NCI-H526 (cell line): ENCODE measurements at regions not wholly inside any gene's neighbourhood (a gene's known extent, or its start where the extent isn't known, plus 50 kb on each side); places are given as distances from the start of the nearest gene placed in this dataset.
"Not testable (repeated sequence)": the region's sequence is repeated elsewhere in the genome, so short reads cannot be mapped to it uniquely, and the experiment has no call there.

Experiments used
- DNase-seq, 2 experiments: peaks; one replicate each; lab custom pipeline; 2025; lab: John Stamatoyannopoulos, UW

DNA sequence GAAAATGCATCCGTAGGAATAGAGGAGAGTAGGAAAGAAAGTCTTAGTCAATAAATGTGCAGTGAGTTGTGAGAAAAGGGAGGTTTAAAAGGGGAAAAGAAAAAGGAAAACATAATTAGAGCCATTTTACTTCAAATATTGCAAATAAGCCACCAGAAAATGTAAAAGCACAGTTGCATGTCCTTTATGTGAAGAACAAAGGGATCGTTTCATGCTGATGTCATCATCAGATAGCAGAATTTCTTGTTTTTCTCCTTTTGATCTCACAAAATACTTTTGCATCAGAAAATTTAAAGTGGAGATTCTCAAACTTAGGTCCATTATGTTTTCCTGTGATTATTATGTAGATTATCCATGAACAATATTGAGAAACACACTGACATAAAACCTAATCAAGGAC, 166.7 kb downstream of the HAO1 start:
- no peak for DNase-seq

- peak in 1 of 2 experiments; percentile 10 for DNase-seq
Measured at GRCh38 chr20:7775072-7775471, 165.2 kb downstream of the HAO1 start.

DNA sequence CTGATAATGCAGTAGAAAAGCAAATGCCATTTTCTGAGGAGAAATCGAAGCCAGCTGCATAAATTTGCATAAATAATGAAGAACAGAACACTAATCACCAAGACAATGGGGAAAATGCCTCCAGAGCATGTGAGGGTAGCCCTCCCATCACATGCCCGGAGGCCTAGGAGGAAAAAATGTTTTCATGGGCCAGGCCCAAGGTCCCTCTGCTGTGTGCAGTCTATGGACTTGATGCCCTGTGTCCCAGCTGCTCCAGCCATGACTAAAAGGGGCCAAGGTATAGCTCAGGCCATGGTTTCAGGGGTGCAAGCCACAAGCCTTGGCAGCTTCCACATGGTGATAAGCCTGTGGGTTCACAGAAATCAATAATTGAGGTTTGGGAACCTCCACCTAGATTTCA, 164.1 kb downstream of the HAO1 start:
- DNase-seq: no peak

GRCh38 chr20:7790189-7790588, 150.1 kb downstream of the HAO1 start:
- no peak for DNase-seq

- DNase-seq: no peak
Measured at GRCh38 chr20:7792150-7792869, 147.9 kb downstream of the HAO1 start.

DNA sequence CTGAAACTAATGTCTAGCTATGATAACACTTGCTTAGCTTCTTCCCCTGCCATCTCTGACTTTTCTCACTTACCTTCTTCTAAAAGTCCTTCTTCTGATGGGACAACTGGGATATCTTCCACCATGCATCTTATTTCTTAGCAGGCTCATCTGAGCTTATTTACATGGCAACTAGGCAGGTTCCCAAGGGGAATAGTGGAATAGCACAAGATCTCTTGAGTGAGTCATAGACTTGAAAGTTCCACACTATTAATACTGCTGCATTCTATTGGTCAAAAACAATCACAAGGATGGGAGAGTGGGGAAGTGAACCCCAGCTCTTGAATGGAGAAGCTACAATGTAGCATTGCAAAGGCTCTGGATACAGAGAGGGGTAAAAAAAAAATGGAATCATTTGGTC, 142.1 kb downstream of the HAO1 start:
- no peak for DNase-seq

DNA sequence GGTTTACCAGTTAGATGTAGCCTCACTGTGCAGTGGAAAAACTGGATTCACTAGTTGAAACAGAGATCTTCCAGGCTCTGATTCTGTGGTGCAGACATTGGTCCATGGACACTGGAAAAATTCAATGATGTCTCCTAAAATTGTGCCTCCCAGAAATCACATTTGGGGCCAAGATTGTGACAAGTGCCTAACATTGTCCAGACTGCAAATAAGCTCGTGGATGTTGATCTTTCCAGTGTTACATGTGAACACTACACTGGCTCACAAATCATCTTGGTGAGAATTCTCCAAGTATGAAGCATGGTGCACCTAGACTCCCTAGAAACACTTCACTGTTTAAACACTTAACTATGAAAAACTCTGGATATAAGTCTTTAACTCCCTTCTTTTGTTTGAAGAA, 140.4 kb downstream of the HAO1 start:
- DNase-seq: no peak

DNA sequence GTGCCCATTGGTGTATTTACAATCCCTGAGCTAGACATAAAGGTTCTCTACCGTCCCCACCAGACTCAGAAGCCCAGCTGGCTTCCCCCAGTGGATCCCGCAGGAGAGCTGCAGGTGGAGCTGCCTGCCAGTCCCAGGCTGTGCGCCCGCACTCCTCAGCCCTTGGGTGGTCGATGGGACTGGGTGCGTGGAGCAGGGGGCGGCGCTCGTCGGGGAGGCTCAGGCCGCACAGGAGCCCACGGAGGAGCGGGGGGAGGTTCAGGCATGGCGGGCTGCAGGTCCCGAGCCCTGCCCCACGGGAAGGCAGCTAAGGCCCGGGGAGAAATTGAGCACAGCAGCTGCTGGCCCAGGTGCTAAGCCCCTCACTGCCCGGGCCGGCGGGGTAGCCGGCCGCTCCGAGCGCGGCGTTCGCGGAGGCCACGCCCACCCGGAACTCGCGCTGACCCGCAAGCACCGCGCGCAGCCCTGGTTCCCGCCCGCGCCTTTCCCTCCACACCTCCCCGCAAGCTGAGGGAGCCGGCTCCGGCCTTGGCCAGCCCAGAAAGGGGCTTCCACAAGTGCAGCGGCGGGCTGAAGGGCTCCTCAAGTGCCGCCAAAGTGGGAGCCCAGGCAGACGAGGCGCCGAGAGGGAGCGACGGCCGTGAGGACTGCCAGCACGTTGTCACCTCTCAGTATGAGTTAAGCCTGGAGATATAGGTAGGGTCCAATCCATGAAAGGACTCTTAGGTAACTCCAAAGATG, 136.7 kb downstream of the HAO1 start:
- not testable (repeated sequence) for DNase-seq

DNA sequence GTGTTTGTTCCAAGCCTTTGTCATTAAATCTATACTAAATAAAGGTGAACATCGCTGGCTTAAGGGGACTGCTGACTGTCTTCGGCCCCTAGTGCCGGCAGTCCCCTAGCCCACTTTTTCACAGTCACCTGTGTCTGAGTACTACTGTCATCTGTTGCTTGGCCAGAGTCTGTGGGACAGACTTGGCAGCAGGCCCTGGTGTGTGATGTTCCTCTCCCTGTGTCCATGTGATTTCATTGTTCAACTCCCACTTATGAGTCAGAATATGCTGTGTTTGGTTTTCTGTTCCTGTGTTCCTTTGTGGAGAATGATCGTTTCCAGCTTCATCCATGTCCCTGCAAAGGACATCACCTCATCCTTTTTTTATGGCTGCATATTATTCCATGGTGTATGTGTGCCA, 133.4 kb downstream of the HAO1 start:
- DNase-seq: no peak

- no peak for DNase-seq
Measured at GRCh38 chr20:7817286-7817685, 123.0 kb downstream of the HAO1 start.

DNA sequence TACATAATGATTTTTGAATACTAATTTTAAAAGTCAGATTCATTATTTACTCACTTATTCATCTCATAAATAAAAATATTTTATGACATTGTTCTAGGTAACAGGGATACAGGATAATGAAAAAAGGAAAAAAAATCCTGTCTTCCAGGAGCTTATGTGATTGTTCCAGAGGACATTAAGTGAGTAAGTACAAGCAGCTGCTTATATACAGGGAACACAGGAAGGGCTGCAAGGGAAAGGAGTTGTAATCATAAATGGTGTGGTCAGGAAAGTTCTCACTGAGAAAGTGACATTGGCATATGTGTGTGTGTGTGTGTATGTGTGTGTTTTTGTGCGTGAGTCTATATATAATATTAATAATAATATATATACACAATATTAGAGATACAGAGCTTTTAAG, 121.8 kb downstream of the HAO1 start:
- DNase-seq: no peak

DNA sequence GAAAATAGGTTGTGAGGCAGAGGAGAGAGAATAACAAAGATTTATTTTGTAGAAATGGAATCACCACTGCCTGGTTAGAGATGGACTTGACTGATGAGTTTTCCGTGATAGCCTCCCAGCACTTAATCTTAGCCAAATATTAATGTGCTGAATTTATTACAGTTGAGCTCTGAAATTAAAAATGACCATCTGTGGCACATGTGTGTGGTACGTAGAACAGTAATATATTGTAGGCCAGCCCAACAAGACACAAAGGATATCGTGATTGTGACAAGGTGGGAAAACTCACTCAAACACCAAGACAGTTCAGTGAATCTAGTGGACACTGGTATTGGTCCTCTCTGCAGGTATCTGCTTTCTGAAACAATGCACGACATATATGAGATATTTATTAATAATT, 119.4 kb downstream of the HAO1 start:
- DNase-seq: no peak

DNA sequence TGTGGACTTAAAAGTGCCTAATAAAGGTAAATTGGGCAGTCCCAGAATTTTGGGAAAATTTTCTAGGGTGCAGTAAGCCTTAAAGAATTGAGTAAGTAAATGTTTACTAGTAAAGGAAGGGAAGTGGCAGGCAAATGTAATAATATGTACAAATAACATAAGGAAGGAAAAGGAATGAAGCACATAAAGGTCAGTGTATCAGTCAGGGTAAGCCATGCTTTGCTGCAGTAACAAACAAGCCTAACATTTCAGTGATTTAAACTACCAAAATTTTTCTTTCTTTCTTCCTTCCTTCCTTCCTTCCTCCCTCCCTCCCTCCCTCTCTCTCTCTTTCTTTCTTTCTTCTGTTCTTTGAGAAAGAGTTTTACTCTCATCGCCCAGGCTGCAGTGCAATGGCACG, 117.5 kb downstream of the HAO1 start:
- DNase-seq: no peak

DNA sequence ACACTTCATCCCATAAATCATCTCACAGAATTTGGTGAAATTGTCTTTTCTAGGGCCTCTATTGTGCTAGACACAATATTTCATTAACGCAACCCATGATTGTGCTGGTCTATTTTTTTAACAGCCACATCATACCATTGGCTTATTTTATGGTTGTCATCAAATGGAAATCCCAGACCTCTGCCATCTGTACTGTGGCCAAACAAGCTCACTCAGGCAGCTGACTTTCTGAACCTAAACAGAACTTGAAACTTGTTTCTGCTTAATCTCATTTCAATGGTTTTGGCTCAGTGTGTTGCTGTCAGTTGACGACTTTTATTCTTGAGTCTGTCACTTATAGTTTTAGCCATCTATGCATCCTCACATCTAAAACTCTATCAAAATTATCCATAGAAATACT, 111.8 kb downstream of the HAO1 start:
- DNase-seq: no peak

GRCh38 chr20:7829031-7829430, 111.2 kb downstream of the HAO1 start:
- DNase-seq: no peak

DNA sequence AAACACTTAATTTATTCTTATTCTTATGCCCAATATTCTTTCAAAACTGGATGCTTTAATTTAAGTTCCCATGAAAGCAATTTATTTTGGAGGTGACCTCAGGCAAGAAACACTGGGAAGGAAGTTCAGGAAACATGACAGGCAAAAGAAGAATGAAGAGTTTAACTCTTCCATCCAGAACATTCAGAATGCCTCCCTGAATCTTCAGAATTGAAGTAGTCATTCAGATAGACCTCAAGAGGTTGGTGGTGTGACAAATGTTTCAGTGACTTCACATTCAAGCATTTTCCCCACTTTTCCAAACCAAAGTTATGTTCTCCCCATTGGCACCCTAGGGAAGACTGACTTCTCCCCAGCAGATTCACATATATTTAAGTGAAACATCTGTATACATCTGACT, 110.5 kb downstream of the HAO1 start:
- no peak for DNase-seq
